Activated CD4-positive, alpha-beta T cell treated with anti-CD3 and anti-CD28 coated beads, Interleukin-2, amount 50 U/mL, for 4 hours (primary cell): ENCODE measurements at regions not wholly inside any gene's neighbourhood (a gene's known extent, or its start where the extent isn't known, plus 50 kb on each side); places are given as distances from the start of the nearest gene placed in this dataset.

ENCODE experiments used
- DNase-seq, 2 experiments: peaks; one replicate each; pipeline ENCODE4 v3.0.0-alpha.2; 2020

DNA sequence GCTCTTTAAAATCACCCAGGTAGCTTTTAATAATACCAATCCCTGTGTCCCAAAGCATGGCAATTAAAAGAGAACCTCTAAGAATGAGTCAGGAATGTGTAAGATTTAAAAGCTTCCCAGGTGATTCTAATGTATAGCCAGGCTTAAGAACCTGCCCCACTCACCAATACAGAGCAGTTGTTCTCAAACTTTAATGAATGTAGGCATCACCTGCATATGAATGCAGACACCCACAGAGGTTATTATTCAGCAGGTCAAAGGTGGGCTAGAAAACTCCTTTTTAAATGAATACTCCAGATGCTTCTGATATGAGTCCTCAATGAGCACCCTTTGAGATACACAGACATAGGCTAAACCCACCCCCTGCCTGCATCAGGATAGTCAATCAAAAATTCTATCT is 298.1 kb upstream of the KCNMB2 start:
- DNase-seq: no peak

DNA sequence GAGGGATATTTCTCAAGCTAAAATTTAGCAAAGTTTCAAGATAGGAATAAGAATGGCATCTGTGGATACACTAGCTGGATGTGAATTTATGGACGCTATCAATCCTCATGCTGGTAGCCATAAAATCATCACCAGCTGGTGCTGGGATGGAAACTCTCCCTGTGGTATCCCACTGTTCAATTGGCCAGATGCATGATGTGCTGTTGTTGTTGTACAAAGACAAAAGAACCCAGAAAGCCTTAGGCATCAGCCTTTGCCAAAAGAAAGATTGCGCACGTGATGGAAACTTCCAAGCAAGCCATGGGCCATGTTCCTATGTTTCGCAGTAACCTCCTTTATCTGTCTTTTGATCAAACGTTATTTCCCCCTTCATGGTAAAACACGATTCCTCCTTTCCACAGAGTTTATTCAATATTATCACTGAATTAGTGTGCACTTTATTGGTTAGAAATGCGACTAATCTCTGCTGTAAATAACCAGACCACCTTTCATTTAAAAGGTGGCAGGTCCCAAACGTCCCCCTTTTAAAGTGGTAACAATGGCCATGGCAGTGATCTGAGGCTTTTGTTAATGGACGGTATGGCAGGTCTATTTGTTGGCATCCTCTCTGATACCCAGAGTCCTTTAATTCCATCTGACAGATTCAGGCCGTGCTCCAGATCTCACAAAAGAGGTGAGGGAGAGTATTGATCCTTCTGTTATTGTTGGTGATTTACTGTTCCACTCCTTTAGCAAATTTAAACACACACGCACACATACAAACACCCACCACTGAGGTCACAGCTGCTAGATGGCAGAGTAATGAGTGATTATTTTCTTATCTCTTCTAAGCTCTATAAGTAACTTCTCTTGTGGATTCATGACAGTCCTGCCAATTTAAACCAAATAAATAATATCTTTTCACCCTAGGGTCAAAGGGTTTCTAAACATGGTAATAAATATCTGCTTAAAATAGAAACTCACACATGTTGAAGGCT is 291.2 kb upstream of the KCNMB2 start:
- DNase-seq: no peak

GRCh38 chr3:178246004-178246403 is 290.2 kb upstream of the KCNMB2 start:
- DNase-seq: no peak

DNA sequence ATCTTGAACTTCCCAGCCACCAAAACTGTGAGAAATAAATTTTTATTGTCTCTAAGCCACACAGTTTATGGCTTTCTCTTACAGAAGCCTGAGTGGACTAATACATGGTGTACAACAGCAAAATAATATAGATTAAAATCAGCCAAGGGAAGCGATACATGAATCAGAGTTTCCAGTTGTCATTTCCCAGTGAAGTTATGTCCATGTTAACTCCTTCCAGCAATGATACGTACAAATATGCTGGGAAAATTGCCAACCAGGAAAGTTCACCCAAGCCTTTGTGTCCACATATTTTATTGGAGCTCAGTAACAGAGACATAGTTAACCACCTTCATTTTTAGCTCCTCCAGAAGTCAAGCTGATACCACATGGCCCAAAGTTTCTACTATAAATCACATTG is 280.9 kb upstream of the KCNMB2 start:
- no peak for DNase-seq

DNA sequence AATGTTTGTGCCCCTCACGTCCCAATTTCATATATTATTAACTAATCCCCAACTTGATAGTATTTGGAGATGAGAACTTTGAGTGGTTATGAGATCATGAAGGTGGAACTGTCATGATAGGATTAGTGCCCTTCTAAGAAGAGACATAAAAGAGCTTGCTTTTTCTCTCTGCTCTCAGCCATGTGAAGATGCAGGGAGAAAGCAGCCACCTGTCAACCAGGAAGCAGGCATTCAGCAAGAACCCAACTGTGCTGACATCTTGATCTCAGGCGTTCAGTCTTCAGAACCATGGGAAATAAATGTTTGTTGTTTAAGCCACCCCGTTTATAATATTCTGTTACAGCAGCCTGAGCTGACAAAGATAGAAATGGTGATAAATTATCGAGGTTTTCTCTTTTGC is 278.7 kb upstream of the KCNMB2 start:
- no peak for DNase-seq

GRCh38 chr3:178258121-178258520 is 278.1 kb upstream of the KCNMB2 start:
- no peak for DNase-seq

- no peak for DNase-seq
Observed at GRCh38 chr3:178259703-178260102, 276.5 kb upstream of the KCNMB2 start.

DNA sequence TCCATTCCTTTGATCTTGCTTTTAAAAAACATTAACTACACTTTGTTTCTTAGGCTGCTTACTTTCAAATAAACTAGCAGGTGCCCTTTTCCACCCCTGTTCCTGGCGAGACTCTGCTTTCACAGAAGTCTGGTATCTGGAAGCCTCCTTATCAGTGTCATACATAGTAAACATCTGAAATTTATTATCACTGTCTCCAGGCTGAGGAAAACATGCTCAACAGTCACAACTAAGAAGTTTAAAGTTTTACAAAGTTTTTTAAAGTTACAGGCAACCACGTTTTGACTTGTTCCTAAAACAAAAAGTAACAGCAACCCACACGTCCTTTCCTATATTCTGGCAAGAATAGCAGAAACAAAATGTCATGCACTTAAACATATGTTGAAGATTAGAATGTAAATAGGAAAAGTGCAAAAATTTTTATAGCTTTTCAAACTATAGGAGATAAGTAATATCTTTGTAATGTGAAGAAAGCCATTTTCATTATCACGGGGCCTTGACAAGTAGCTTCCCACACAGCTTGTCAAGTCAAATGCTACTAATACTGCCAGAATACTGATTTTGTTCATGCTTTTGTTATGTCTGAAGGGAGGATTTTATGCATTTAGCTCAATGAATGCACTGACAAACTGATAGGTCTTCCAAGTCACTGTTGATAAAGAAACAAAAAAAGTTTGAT is 275.2 kb upstream of the KCNMB2 start:
- DNase-seq: no peak

- no peak for DNase-seq
Observed at GRCh38 chr3:178263236-178263916, 272.9 kb upstream of the KCNMB2 start.

- DNase-seq: no peak
Observed at GRCh38 chr3:178267158-178267844, 268.9 kb upstream of the KCNMB2 start.

- DNase-seq: no peak
Observed at GRCh38 chr3:178270838-178271237, 265.4 kb upstream of the KCNMB2 start.

DNA sequence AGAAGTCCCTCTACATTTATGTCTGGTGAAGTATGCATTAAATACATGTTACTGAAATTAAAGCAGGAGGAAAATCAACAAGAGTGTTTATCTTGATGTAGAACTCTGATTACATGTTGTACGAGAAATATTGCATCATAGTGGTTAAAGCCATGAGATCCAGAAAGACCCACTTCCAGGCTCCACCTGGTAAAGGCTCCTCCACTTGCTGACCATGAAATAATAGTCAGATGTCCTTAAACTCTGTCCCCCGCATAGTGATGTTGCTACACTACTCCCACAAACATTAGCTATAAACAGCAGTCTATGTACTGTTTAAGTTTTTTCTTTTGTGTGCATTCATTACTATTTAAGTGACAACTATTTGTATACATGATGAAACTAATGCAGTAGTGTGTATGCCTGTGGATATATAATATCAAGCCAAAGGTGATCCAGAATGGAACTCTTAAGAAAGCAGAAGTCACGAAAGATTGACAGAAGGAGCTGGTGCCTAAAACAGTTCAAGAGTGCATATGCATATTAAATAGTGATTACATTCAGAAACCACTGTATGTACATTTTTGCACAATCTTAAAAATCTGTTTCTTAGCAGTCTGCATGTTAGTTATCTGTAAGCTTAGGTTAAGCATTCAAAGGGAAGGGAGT is 264.4 kb upstream of the KCNMB2 start:
- no peak for DNase-seq

- no peak for DNase-seq
Observed at GRCh38 chr3:178272841-178273240, 263.4 kb upstream of the KCNMB2 start.

GRCh38 chr3:178274711-178275110 is 261.5 kb upstream of the KCNMB2 start:
- no peak for DNase-seq

DNA sequence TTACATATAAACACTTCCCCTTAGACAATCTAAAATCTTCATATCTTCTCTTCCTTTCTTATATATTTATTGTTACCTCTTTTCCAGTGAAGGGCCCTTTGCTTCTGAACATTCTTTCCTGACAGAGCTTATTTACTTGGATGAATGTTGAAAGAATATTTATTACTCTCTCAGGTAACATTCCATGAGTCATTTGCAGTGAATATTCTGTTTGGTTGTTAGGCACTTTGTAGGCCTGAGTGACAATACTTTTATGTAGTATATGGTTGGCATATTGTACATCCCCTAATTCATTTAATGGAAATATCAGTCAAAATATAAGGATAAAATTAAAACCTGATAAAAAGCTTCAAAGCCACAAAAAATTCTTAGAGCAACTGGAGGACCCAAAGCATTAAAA is 260.9 kb upstream of the KCNMB2 start:
- no peak for DNase-seq

GRCh38 chr3:178275793-178276192 is 260.4 kb upstream of the KCNMB2 start:
- no peak for DNase-seq

GRCh38 chr3:178277605-178278004 is 258.6 kb upstream of the KCNMB2 start:
- DNase-seq: no peak

DNA sequence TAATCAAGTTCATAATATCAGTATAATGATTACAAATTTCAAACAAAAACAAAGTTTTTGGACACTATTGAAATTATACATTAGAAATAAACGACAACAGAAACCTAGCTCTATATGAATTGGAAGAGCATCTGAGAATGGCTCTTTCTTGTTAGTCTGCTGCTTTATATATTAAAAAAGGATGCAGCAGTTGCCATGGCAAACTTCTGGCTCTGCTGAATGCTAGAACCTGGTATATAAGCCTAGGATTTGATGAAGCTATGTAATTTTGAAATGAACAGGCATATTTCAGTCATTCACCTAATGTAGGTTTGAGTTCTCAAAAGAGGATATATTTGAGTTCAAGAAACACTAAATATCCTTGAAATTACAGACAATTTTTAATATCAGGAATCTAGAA is 252.7 kb upstream of the KCNMB2 start:
- no peak for DNase-seq

DNA sequence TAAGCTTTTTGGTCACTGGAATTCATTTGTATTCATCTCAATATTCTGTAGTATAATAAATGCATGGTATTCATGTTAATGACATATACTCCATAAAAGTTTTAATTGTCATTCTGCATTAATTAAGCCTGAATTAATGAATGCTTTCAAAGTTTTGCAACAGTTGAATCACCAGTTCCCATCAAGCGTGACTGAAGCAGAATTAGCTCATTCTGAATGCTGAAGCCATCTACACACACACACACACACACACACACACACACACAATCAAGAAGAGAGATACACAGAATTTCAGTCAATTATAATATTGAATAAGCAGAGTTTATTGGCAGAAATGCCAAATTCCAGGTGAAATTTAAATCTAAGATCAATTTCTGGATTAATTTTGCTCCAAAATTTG is 252.1 kb upstream of the KCNMB2 start:
- DNase-seq: no peak

- no peak for DNase-seq
Observed at GRCh38 chr3:178288074-178288473, 248.2 kb upstream of the KCNMB2 start.

GRCh38 chr3:178289544-178290160 is 246.6 kb upstream of the KCNMB2 start:
- no peak for DNase-seq
